HUES6 (cell line): ENCODE measurements at regions not wholly inside any gene's neighbourhood (a gene's known extent, or its start where the extent isn't known, plus 50 kb on each side); places are given as distances from the start of the nearest gene placed in this dataset.
A peak's percentile ranks its signal among the peaks of the same experiment; 100 is the strongest.

ENCODE experiments used
- H3K27ac ChIP-seq: 2 replicates; pipeline ENCODE4 v1.7.0; 2013; ENCODE audit warnings: low read depth, mild to moderate bottlenecking, low read length, inconsistent platforms
- H3K27me3 ChIP-seq: 2 replicates; pipeline ENCODE4 v1.6.1; 2013; ENCODE audit warnings: low read length; ENCODE audit not compliant: control insufficient read depth, insufficient read depth
- H3K36me3 ChIP-seq: 2 replicates; pipeline ENCODE4 v1.6.1; 2013; ENCODE audit warnings: low read length; ENCODE audit not compliant: control insufficient read depth, insufficient read depth
- H3K4me1 ChIP-seq: 2 replicates; pipeline ENCODE4 v1.6.1; 2013; ENCODE audit warnings: low read length; ENCODE audit not compliant: control insufficient read depth, insufficient read depth
- H3K4me3 ChIP-seq: 2 replicates; pipeline ENCODE4 v1.5.1; 2013; ENCODE audit warnings: low read depth, low read length
- H3K9ac ChIP-seq: one replicate; pipeline ENCODE4 v1.6.1; 2013; ENCODE audit warnings: mild to moderate bottlenecking, low read length
- H3K9me3 ChIP-seq: 2 replicates; pipeline ENCODE4 v1.6.1; 2013; ENCODE audit warnings: low read depth, low read length; ENCODE audit not compliant: control insufficient read depth, insufficient read depth

DNA sequence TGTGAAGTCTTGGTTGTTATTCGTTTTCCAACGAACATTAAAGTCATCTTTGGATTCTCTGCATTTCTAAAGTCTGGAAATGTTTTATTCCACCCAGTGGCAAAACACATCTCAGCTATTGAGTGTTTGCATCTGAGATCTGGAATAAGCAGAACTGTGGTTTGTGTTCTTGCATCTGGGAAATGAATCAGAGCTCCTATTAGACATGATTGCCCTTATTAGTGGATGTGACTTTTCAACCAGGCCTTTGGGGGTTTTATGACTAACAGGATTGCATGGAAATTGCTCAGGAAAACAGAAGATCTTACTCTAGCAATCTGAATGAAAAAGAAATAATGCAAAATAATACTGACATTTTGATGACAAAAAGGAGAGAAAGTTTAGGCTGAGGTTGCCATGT lies 488.8 kb downstream of the IRS2 start:
- Histone ChIP-seq H3K4me3 (no peak overlapping the region), H3K4me1 (no peaks in the 10 kb centered on the region), H3K27ac (no peak overlapping the region), H3K27me3 (no peaks in the 10 kb centered on the region), H3K36me3 (no peaks in the 10 kb centered on the region), H3K9ac (no peak overlapping the region), H3K9me3 (peaks cover 21% of the 10 kb centered on the region)

GRCh38 chr13:109293166-109293565 lies 493.2 kb downstream of the IRS2 start:
- H3K9me3 ChIP-seq, result peaks cover 21% of the 10 kb centered on the region
- H3K4me3 ChIP-seq, result no peak overlapping the region
- no peaks in the 10 kb centered on the region for H3K36me3 ChIP-seq

DNA sequence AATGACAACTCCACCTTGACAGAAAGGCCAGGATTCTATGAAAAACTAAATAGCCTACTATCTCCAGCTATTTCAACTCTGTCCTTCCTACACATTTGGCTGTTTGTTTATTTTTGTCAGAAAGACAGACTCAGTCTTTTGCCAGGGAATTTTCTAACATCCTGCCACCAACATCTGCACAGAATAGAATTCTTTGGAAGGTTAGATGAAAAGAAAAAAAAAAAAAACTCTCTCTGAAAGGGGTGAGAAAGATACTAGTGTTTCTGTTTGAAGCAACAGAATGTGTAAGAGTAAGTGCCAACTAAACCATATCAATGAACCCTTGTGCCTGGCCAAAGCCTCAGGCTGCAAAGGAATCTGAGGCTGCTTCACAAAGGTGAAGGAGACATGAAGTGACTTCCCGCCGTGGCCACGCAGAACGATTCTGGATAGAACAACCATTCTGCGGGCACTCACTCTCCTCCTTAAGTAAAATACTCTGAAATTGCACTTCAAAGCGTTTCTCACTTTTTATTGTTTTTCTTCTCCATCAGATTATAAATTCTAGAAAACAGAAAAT lies 498.2 kb downstream of the IRS2 start:
- H3K4me3 ChIP-seq, result no peak overlapping the region
- H3K4me1 ChIP-seq, result no peaks in the 10 kb centered on the region
- no peak overlapping the region for H3K9ac ChIP-seq
- H3K36me3 ChIP-seq, result no peaks in the 10 kb centered on the region
- H3K9me3 ChIP-seq, result no peaks in the 10 kb centered on the region
- H3K27me3 ChIP-seq, result no peaks in the 10 kb centered on the region
- H3K27ac ChIP-seq, result no peak overlapping the region

More at GRCh38 chr13:109293166-109293565, 493.2 kb downstream of the IRS2 start:
- Histone ChIP-seq H3K27ac (no peak overlapping the region), H3K9ac (no peak overlapping the region), H3K27me3 (no peaks in the 10 kb centered on the region), H3K4me1 (no peaks in the 10 kb centered on the region)

DNA sequence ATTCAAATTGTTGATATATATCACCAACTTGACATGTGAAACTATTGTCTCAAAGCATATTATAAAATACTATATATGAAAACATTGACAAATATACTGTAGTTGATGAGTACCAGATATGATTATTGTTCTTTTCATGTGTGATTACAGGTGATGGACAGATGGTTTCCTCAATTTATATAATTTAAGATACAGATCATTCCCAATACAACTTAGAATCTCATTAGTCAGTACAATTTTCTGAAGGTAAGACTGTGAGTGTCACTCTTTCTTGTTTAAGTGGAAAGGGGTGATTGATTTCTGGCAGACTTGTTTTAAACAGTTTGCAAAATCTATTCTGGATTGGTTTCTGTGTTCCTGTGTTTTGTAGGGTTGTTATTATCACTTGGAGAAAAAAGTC lies 498.8 kb downstream of the IRS2 start:
- no peaks in the 10 kb centered on the region for H3K9me3 ChIP-seq
- H3K27me3 ChIP-seq, result no peaks in the 10 kb centered on the region
- H3K36me3 ChIP-seq, result no peaks in the 10 kb centered on the region
- no peak overlapping the region for H3K4me3 ChIP-seq
- H3K27ac ChIP-seq, result no peak overlapping the region
- H3K9ac ChIP-seq, result no peak overlapping the region
- no peaks in the 10 kb centered on the region for H3K4me1 ChIP-seq

- Histone ChIP-seq H3K9ac (no peak overlapping the region), H3K4me3 (no peak overlapping the region), H3K27ac (no peak overlapping the region), H3K36me3 (no peaks in the 10 kb centered on the region), H3K4me1 (peaks cover 3% of the 10 kb centered on the region; the same call in 1 of the 2 replicates), H3K9me3 (no peaks in the 10 kb centered on the region), H3K27me3 (no peaks in the 10 kb centered on the region)
These were observed 500.8 kb downstream of the IRS2 start for GRCh38 chr13:109285586-109285985.

DNA sequence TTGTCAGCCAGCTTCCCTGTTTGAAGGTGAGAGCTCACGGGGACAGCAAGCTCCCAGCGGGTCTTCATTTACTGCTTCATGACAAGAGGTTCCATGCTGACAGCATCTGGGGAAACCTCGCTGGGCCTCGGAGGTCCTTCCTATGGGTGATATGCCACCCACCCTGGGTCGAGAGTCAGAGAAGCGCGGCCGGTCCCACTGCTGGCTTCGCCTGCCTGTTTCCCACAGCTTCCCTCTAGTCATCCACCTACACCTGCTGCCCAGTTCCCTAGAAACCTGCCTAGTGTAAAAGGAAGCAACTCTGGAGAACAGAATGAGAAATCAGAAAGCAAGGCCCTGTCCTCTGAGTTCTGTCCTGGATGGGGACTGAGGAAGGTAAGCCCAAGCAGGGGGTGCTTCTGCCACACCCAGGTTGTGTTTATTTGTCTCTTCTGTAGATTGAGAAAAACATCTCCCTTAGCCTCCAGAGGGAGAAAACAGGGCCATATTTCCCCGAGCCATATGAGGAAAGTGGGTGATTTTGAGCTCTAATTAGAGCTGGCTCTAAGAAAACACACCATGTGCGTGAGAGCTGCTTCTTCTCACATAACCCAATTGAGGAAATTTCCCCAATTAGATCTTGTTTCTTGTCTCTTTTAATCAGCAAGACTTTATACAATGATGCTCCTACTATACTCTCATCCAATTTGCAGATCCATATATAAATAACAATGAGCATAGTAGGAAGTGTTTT lies 504.3 kb downstream of the IRS2 start:
- Histone ChIP-seq H3K27ac (no peak overlapping the region), H3K4me3 (no peak overlapping the region), H3K4me1 (peaks cover 3% of the 10 kb centered on the region; the same call in 1 of the 2 replicates), H3K27me3 (no peaks in the 10 kb centered on the region), H3K9ac (no peak overlapping the region), H3K36me3 (no peaks in the 10 kb centered on the region), H3K9me3 (no peaks in the 10 kb centered on the region)

GRCh38 chr13:109281017-109281902 lies 505.1 kb downstream of the IRS2 start:
- peaks cover 6% of the 10 kb centered on the region; the same call in 1 of the 2 replicates for H3K4me1 ChIP-seq
- H3K4me3 ChIP-seq, result no peak overlapping the region
- H3K27ac ChIP-seq, result no peak overlapping the region
- H3K9ac ChIP-seq, result no peak overlapping the region
- no peaks in the 10 kb centered on the region for H3K36me3 ChIP-seq
- H3K9me3 ChIP-seq, result no peaks in the 10 kb centered on the region
- no peaks in the 10 kb centered on the region for H3K27me3 ChIP-seq

- Histone ChIP-seq H3K27me3 (no peaks in the 10 kb centered on the region), H3K4me1 (peaks cover 42% of the 10 kb centered on the region), H3K27ac (no peak overlapping the region), H3K9me3 (no peaks in the 10 kb centered on the region), H3K9ac (no peak overlapping the region), H3K4me3 (no peak overlapping the region), H3K36me3 (peaks cover 2% of the 10 kb centered on the region; the same call in 1 of the 2 replicates)
These were observed 510.1 kb downstream of the IRS2 start for GRCh38 chr13:109276261-109276660.

GRCh38 chr13:109275852-109276251 lies 510.5 kb downstream of the IRS2 start:
- Histone ChIP-seq H3K27ac (no peak overlapping the region), H3K9ac (no peak overlapping the region), H3K4me1 (peaks cover 45% of the 10 kb centered on the region), H3K27me3 (no peaks in the 10 kb centered on the region), H3K36me3 (peaks cover 6% of the 10 kb centered on the region; the same call in 1 of the 2 replicates), H3K4me3 (no peak overlapping the region), H3K9me3 (no peaks in the 10 kb centered on the region)

DNA sequence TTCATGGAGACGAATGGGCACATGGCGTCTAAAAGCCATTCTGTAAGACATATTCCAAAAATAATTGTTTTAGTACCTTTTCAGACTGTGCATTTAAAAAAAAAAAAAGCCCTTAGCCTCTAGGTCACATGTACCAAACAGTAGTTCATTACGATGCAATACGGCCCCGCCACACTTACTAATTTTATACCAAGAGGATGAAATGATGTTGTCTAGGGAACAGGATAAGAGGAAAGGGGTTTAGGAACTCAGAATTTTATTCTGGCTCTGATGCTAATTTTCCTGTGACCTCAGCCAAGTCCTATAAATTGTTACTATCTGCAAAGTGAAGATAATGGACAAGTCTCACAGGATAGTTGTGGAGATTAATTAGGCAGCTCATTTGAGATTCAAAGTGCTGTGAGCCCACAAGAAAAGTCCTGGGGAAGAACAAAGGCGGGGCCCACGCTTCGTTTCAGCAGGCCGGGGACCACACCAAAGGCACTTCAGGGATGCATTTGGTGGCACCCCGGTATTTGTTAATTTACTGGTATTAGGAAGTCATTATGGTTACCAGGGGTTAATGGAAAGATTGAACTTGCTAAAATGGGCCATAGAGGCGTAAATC lies 511.1 kb downstream of the IRS2 start:
- Histone ChIP-seq H3K36me3 (peaks cover 6% of the 10 kb centered on the region; the same call in 1 of the 2 replicates), H3K4me3 (no peak overlapping the region), H3K9me3 (no peaks in the 10 kb centered on the region), H3K9ac (no peak overlapping the region), H3K4me1 (peaks cover 45% of the 10 kb centered on the region), H3K27me3 (no peaks in the 10 kb centered on the region), H3K27ac (peak overlapping the region; percentile 63; the same call in 1 of the 2 replicates)
